HepG2 (cell line): ENCODE measurements at regions not wholly inside any gene's neighbourhood (a gene's known extent, or its start where the extent isn't known, plus 50 kb on each side); places are given as distances from the start of the nearest gene placed in this dataset.

ENCODE experiments used
- ATAC-seq: fragments of 200-7000 bp; cut with Tn5 transposase; 3 replicates; pipeline ENCODE4 v1.9.1; 2020; ENCODE audit warnings: mild to moderate bottlenecking, moderate library complexity
- BruUV-seq: library from RNA; stranded (reverse); fragments of 400-500 nt; replicated peaks from 2 replicates; lab custom pipeline; 2021; lab: Mats Ljungman, UMichigan
- CTCF ChIA-PET: fragments of 300-600 bp; formaldehyde crosslinking; extraction: SDS; loops from one replicate; lab custom pipeline; 2021; ENCODE audit warnings: low total read pairs, inconsistent platforms, low intra/inter-chr PET ratio; lab: Yijun Ruan, JAX
- POLR2A ChIA-PET: fragments of 350-600 bp; sonication (Branson Sonifier 250); formaldehyde crosslinking; loops from one replicate; lab custom pipeline; 2020; ENCODE audit warnings: antibody characterized with exemption, inconsistent platforms; lab: Yijun Ruan, JAX
- DNase-seq: peaks from one replicate; pipeline ENCODE4 v3.0.0-alpha.2; 2015; ENCODE audit warnings: low spot score
- FAIRE-seq: peaks from 3 replicates; lab custom pipeline; 2011; peaks lifted over from hg19 to GRCh38; lab: Jason Lieb, UNC
- H2AFZ ChIP-seq: one replicate; pipeline ENCODE4 v1.6.1; 2011; ENCODE audit warnings: low read length, inconsistent platforms
- H3K27ac ChIP-seq: fragments of 300-600 bp; 3 replicates; pipeline ENCODE4 v1.8.0; 2011; ENCODE audit warnings: mixed run types, mild to moderate bottlenecking, mixed read lengths, low read length, inconsistent platforms; ENCODE audit not compliant: insufficient read depth; ENCODE audit errors: extremely low read length
- H3K27me3 ChIP-seq, 2 experiments: fragments of 200-600 bp in 1 of 2; 2 replicates in 1 of 2; 3 replicates in 1 of 2; pipeline versions ENCODE4 v1.6.0 to v1.8.0; 2011; ENCODE audit warnings: low read length in 2 of 2, mild to moderate bottlenecking in 2 of 2, moderate library complexity in 2 of 2, inconsistent platforms in 1 of 2; ENCODE audit not compliant: insufficient read depth in 2 of 2, control insufficient read depth in 1 of 2
- H3K36me3 ChIP-seq, 2 experiments: fragments of 200-600 bp in 1 of 2; replicated peaks in 1 of 2; 2 replicates in 1 of 2; 3 replicates in 1 of 2; pipeline versions ENCODE4 v1.5.1 to v1.8.0; 2011; ENCODE audit warnings: low read length in 2 of 2, inconsistent platforms in 1 of 2; ENCODE audit not compliant: insufficient read depth in 2 of 2, control insufficient read depth in 1 of 2
- H3K4me1 ChIP-seq: 2 replicates; pipeline ENCODE4 v1.5.1; 2012; ENCODE audit warnings: low read length, inconsistent platforms; ENCODE audit not compliant: insufficient read depth
- H3K4me2 ChIP-seq: 2 replicates; pipeline ENCODE4 v1.6.0; 2011; ENCODE audit warnings: low read depth, low read length, inconsistent platforms
- H3K4me3 ChIP-seq, 3 experiments: fragments of 200-600 bp in 1 of 3; sonication (generic), shearing (Covaris generic) in 1 of 3; replicated peaks in 1 of 3; 2 replicates each; pipeline ENCODE4 v1.5.1; 2011 to 2016; ENCODE audit warnings: low read length in 3 of 3, inconsistent platforms in 2 of 3, low read depth in 2 of 3, mild to moderate bottlenecking in 2 of 3, control low read depth in 1 of 3, mixed read lengths in 1 of 3; ENCODE audit not compliant: insufficient read depth in 1 of 3
- H3K79me2 ChIP-seq: one replicate; pipeline ENCODE4 v1.6.1; 2011; ENCODE audit warnings: low read length, inconsistent platforms; ENCODE audit not compliant: insufficient read depth
- H3K9ac ChIP-seq: 2 replicates; pipeline ENCODE4 v1.6.0; 2011; ENCODE audit warnings: mild to moderate bottlenecking, low read depth, low read length, inconsistent platforms; ENCODE audit not compliant: insufficient read depth
- H3K9me3 ChIP-seq: 2 replicates; pipeline ENCODE4 v1.5.1; 2012; ENCODE audit warnings: mild to moderate bottlenecking, low read length
- H4K20me1 ChIP-seq: 2 replicates; pipeline ENCODE4 v1.6.0; 2011; ENCODE audit warnings: inconsistent platforms, mild to moderate bottlenecking, low read length, moderate library complexity; ENCODE audit not compliant: insufficient read depth
- BCLAF1 ChIP-seq: fragments of 450-650 bp; IDR thresholded peaks from 2 replicates; pipeline ENCODE4 v1.6.1; 2017; ENCODE audit warnings: mild to moderate bottlenecking
- MAFF ChIP-seq: IDR thresholded peaks from 2 replicates; pipeline ENCODE4 v1.6.1; 2011; ENCODE audit warnings: low read depth, low read length, improper control_type of control experiment
- MAFK ChIP-seq, 2 experiments: IDR thresholded peaks in 1 of 2; conservative IDR thresholded peaks in 1 of 2; 2 replicates each; pipeline ENCODE4 v1.6.1; 2011; ENCODE audit warnings: improper control_type of control experiment in 2 of 2, low read length in 2 of 2
- NFE2L2 ChIP-seq: fragments of 150-350 bp; IDR thresholded peaks from 2 replicates; pipeline ENCODE4 v1.6.1; 2014; ENCODE audit warnings: low read length
- ZNF292 ChIP-seq: sonication (generic); formaldehyde crosslinking; IDR thresholded peaks from 2 replicates; pipeline ENCODE4 v1.8.1; 2022; ENCODE audit warnings: mild to moderate bottlenecking, low read depth, missing genetic modification reagents, borderline replicate concordance
- ZNF383 ChIP-seq: sonication (generic); formaldehyde crosslinking; IDR thresholded peaks from 2 replicates; pipeline ENCODE4 v1.4.0; 2020; ENCODE audit warnings: missing genetic modification reagents, mild to moderate bottlenecking, borderline replicate concordance
- WGBS: methylation state at CpG from one replicate; pipeline ENCODE4 v1.1.6; 2017; ENCODE audit warnings: low lambda C conversion rate; 5-methylcytosine and 5-hydroxymethylcytosine counted together
- in situ Hi-C: cut with HindIII; loops from 2 replicates; pipeline ENCODE4 v1.10.0; 2017; ENCODE audit warnings: low pct_unique_long_range_greater_than_20kb; ENCODE audit not compliant: extremely low pct_ligation_motif_present
- intact Hi-C: fragments of 100-400 bp; cut with micrococcal nuclease; formaldehyde crosslinking; loops from one replicate; pipeline ENCODE4 v1.10.0; 2022; ENCODE audit not compliant: unreplicated experiment

GRCh38 chr9:119501374-119501773 lies 132.1 kb upstream of the BRINP1 start (continued):
- no peak for TF ChIP-seq BCLAF1

DNA sequence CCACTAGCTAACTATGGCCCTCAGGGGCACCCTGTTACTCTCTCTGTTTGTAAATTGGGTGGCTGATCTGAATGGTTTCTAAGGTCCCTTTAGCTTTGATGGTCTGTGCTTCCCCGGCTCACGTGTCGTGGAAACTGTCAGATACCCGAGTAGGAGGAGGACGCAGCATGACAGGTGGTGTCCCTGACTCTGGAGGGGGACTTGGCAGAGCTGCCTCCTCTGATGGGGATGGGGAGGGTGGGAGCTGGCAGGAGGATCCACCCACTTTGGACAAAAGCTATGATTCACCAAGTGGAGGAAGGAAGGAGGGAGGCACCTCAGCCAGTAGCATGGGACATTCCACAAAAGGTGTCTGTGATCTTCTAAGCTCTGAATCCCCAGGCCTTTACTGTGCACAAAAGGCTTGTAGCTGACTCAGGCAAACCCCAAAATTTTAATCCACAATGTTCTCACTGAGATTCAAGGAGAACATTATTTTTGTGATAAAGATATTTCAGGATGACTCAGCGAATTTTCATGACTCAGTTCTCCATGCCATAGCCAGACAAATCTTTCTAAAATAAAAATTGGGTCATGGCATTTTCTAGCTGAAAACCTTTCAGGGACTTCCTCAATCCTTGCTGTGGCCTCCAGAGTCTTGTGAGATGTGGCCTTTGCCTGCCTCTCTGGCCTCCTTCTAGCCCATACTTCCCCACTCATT lies 131.0 kb upstream of the BRINP1 start:
- no peak overlapping the region for H3K27ac ChIP-seq
- ATAC-seq: no peak

More for the DNA sequence above, 131.0 kb upstream of the BRINP1 start:
- H3K4me3 ChIP-seq: no peak overlapping the region
- 0% methylated on average over 6 of the region's 6 CpGs for WGBS
- no peaks in the 10 kb centered on the region for H3K27me3 ChIP-seq
- H3K79me2 ChIP-seq: no peaks in the 10 kb centered on the region
- H3K9me3 ChIP-seq: no peaks in the 10 kb centered on the region
- H2AFZ ChIP-seq: no peak overlapping the region
- in situ Hi-C loops: no loop called here
- no peaks in the 10 kb centered on the region for H3K4me1 ChIP-seq
- intact Hi-C loops: no loop called here
- no peaks in the 10 kb centered on the region for H4K20me1 ChIP-seq
- no peaks in the 10 kb centered on the region for H3K36me3 ChIP-seq
- DNase-seq: no peak
- no peak for FAIRE-seq
- BruUV-seq: no TSS peak
- CTCF ChIA-PET: no interaction called here
- peak; percentile 86 to 89 for TF ChIP-seq MAFK (conservative IDR thresholded peaks at IDR 0.05 in 1 of 2, IDR thresholded peaks at IDR 0.05 in 1 of 2; ENCODE audit: low read length in 2 of 2)
- TF ChIP-seq ZNF383: no peak
- TF ChIP-seq NFE2L2: peak; percentile 94
- TF ChIP-seq ZNF292 (CRISPR knock-in tag): no peak
- TF ChIP-seq MAFF: peak; percentile 81
- TF ChIP-seq, all 625 proteins: peak for 3
- Histone ChIP-seq H3K9ac (no peak overlapping the region), H3K4me2 (no peak overlapping the region)
- POLR2A ChIA-PET: no interaction called here
